Skeletal muscle tissue (tissue), 3 donors: ENCODE measurements at regions not wholly inside any gene's neighbourhood (a gene's known extent, or its start where the extent isn't known, plus 50 kb on each side); places are given as distances from the start of the nearest gene placed in this dataset.

Experiments used
- H3K27ac ChIP-seq: one replicate; pipeline ENCODE4 v1.7.0; 2013; ENCODE audit warnings: mild to moderate bottlenecking, low read depth, low read length, inconsistent platforms
- H3K27me3 ChIP-seq, 3 donors: one replicate each; pipeline ENCODE4 v1.7.0; 2013; ENCODE audit warnings: low read length in 3 of 3; ENCODE audit not compliant: control insufficient read depth in 3 of 3, insufficient read depth in 3 of 3
- H3K36me3 ChIP-seq, 3 donors: one replicate each; pipeline ENCODE4 v1.7.0; 2013; ENCODE audit warnings: low read length in 3 of 3; ENCODE audit not compliant: control insufficient read depth in 3 of 3, insufficient read depth in 3 of 3
- H3K4me1 ChIP-seq, 3 donors: one replicate each; pipeline ENCODE4 v1.7.0; 2013; ENCODE audit warnings: low read length in 3 of 3, mild to moderate bottlenecking in 3 of 3; ENCODE audit not compliant: control insufficient read depth in 3 of 3, insufficient read depth in 3 of 3
- H3K4me3 ChIP-seq, 3 donors: one replicate each; pipeline ENCODE4 v1.7.0; 2013; ENCODE audit warnings: low read length in 3 of 3
- H3K9ac ChIP-seq, 3 donors: one replicate each; pipeline ENCODE4 v1.7.0; 2013; ENCODE audit warnings: low read length in 3 of 3, mild to moderate bottlenecking in 3 of 3, moderate library complexity in 2 of 3, low read depth in 1 of 3
- H3K9me3 ChIP-seq, 3 donors: one replicate each; pipeline ENCODE4 v1.7.0; 2013; ENCODE audit warnings: low read length in 3 of 3; ENCODE audit not compliant: control insufficient read depth in 3 of 3
- donor health status: Osteomylitis.

- Histone ChIP-seq H3K9me3 (no peaks in the 10 kb centered on the region), H3K4me3 (no peak overlapping the region), H3K27ac (no peak overlapping the region), H3K9ac (no peak overlapping the region), H3K27me3 (no peaks in the 10 kb centered on the region), H3K4me1 (no peaks in the 10 kb centered on the region), H3K36me3 (no peaks in the 10 kb centered on the region)
These were observed 83.3 kb downstream of the EDEM1 start for GRCh38 chr3:5270666-5271371.

- Histone ChIP-seq H3K27ac (no peak overlapping the region), H3K4me3 (no peak overlapping the region), H3K4me1 (no peaks in the 10 kb centered on the region), H3K9ac (no peak overlapping the region), H3K36me3 (no peaks in the 10 kb centered on the region), H3K27me3 (no peaks in the 10 kb centered on the region), H3K9me3 (no peaks in the 10 kb centered on the region)
These were observed 83.8 kb downstream of the EDEM1 start for GRCh38 chr3:5271372-5271683.

GRCh38 chr3:5272387-5272786 lies 84.9 kb downstream of the EDEM1 start:
- no peaks in the 10 kb centered on the region for H3K27me3 ChIP-seq
- H3K4me1 ChIP-seq: no peaks in the 10 kb centered on the region
- no peak overlapping the region for H3K9ac ChIP-seq
- H3K9me3 ChIP-seq: no peaks in the 10 kb centered on the region
- H3K36me3 ChIP-seq: no peaks in the 10 kb centered on the region
- no peak overlapping the region for H3K4me3 ChIP-seq
- H3K27ac ChIP-seq: no peak overlapping the region

GRCh38 chr3:5274091-5274490 lies 86.6 kb downstream of the EDEM1 start:
- no peaks in the 10 kb centered on the region for H3K27me3 ChIP-seq
- H3K27ac ChIP-seq: no peak overlapping the region
- H3K4me3 ChIP-seq: no peak overlapping the region

GRCh38 chr3:5275529-5275928 lies 88.0 kb downstream of the EDEM1 start:
- Histone ChIP-seq H3K4me3 (no peak overlapping the region), H3K36me3 (no peaks in the 10 kb centered on the region), H3K9me3 (no peaks in the 10 kb centered on the region), H3K27me3 (no peaks in the 10 kb centered on the region), H3K27ac (no peak overlapping the region), H3K9ac (no peak overlapping the region), H3K4me1 (no peaks in the 10 kb centered on the region)

More at GRCh38 chr3:5274091-5274490, 86.6 kb downstream of the EDEM1 start:
- Histone ChIP-seq H3K9ac (no peak overlapping the region), H3K4me1 (no peaks in the 10 kb centered on the region), H3K9me3 (no peaks in the 10 kb centered on the region), H3K36me3 (no peaks in the 10 kb centered on the region)

GRCh38 chr3:5276934-5277333 lies 89.4 kb downstream of the EDEM1 start:
- no peaks in the 10 kb centered on the region for H3K27me3 ChIP-seq
- peaks cover 0 to 7% (median 0%) of the 10 kb centered on the region in 3 donors for H3K9me3 ChIP-seq
- H3K9ac ChIP-seq: no peak overlapping the region
- H3K4me3 ChIP-seq: no peak overlapping the region
- no peaks in the 10 kb centered on the region for H3K36me3 ChIP-seq
- no peaks in the 10 kb centered on the region for H3K4me1 ChIP-seq
- no peak overlapping the region for H3K27ac ChIP-seq

- H3K4me3 ChIP-seq: no peak overlapping the region
- H3K9ac ChIP-seq: no peak overlapping the region
- H3K27me3 ChIP-seq: no peaks in the 10 kb centered on the region
- H3K27ac ChIP-seq: no peak overlapping the region
- H3K36me3 ChIP-seq: no peaks in the 10 kb centered on the region
- peaks cover 0 to 7% (median 0%) of the 10 kb centered on the region in 3 donors for H3K9me3 ChIP-seq
- H3K4me1 ChIP-seq: no peaks in the 10 kb centered on the region
These were observed 90.2 kb downstream of the EDEM1 start for GRCh38 chr3:5277612-5278236.

GRCh38 chr3:5278666-5279065 lies 91.2 kb downstream of the EDEM1 start:
- Histone ChIP-seq H3K36me3 (no peaks in the 10 kb centered on the region), H3K4me3 (no peak overlapping the region), H3K9ac (no peak overlapping the region), H3K27me3 (no peaks in the 10 kb centered on the region), H3K9me3 (peaks cover 0 to 7% (median 0%) of the 10 kb centered on the region in 3 donors), H3K27ac (no peak overlapping the region), H3K4me1 (no peaks in the 10 kb centered on the region)

GRCh38 chr3:5282703-5283102 lies 95.2 kb downstream of the EDEM1 start:
- Histone ChIP-seq H3K9ac (no peak overlapping the region), H3K9me3 (peaks cover 0 to 7% (median 0%) of the 10 kb centered on the region in 3 donors), H3K27me3 (no peaks in the 10 kb centered on the region), H3K4me3 (no peak overlapping the region), H3K4me1 (no peaks in the 10 kb centered on the region), H3K27ac (no peak overlapping the region), H3K36me3 (no peaks in the 10 kb centered on the region)

- H3K4me3 ChIP-seq: no peak overlapping the region
- H3K4me1 ChIP-seq: no peaks in the 10 kb centered on the region
- no peak overlapping the region for H3K9ac ChIP-seq
- no peaks in the 10 kb centered on the region for H3K36me3 ChIP-seq
- no peaks in the 10 kb centered on the region for H3K27me3 ChIP-seq
- no peak overlapping the region for H3K27ac ChIP-seq
- H3K9me3 ChIP-seq: peaks cover 0 to 7% (median 2%) of the 10 kb centered on the region in 3 donors
These were observed 97.9 kb downstream of the EDEM1 start for GRCh38 chr3:5285439-5285838.
